WTC11 (cell line): ENCODE measurements at regions not wholly inside any gene's neighbourhood (a gene's known extent, or its start where the extent isn't known, plus 50 kb on each side); places are given as distances from the start of the nearest gene placed in this dataset.

Source experiments
- ATAC-seq: fragments of 200-7000 bp; cut with Tn5 transposase; 2 replicates; pipeline ENCODE4 v1.10.0; 2021; ENCODE audit warnings: mild to moderate bottlenecking, moderate library complexity
- CTCF ChIA-PET: fragments of 300-600 bp; sonication (Branson Sonifier 250); formaldehyde crosslinking; loops from one replicate; lab custom pipeline; 2021; ENCODE audit warnings: antibody characterized with exemption; lab: Charles Lee
- POLR2A ChIA-PET: fragments of 350-600 bp; sonication (Branson Sonifier 250); formaldehyde crosslinking; loops from one replicate; lab custom pipeline; 2021; ENCODE audit warnings: antibody characterized with exemption; lab: Charles Lee
- DNase-seq: peaks from one replicate; pipeline ENCODE4 v3.0.0; 2021; ENCODE audit warnings: low spot score
- H3K27ac Mint-ChIP-seq: 2 replicates; pipeline ENCODE4 v1.8.0; 2021; ENCODE audit warnings: mixed read lengths
- H3K27me3 Mint-ChIP-seq: 2 replicates; pipeline ENCODE4 v1.8.0; 2021; ENCODE audit warnings: low read depth, mild to moderate bottlenecking, moderate library complexity, mixed read lengths
- H3K36me3 Mint-ChIP-seq: 2 replicates; pipeline ENCODE4 v1.8.0; 2021; ENCODE audit warnings: mixed read lengths
- H3K4me1 Mint-ChIP-seq: 2 replicates; pipeline ENCODE4 v1.8.0; 2022; ENCODE audit warnings: mixed read lengths
- H3K4me3 Mint-ChIP-seq: 2 replicates; pipeline ENCODE4 v1.8.0; 2021; ENCODE audit warnings: mild to moderate bottlenecking, moderate library complexity, mixed read lengths
- H3K9me3 Mint-ChIP-seq: 2 replicates; pipeline ENCODE4 v1.8.0; 2021; ENCODE audit warnings: mixed read lengths
- ATF3 ChIP-seq: sonication (generic); formaldehyde crosslinking; conservative IDR thresholded peaks from 2 replicates; pipeline ENCODE4 v1.8.1; 2022; ENCODE audit warnings: mild to moderate bottlenecking, missing genetic modification reagents
- CBFB ChIP-seq: sonication (generic); formaldehyde crosslinking; IDR thresholded peaks from 2 replicates; pipeline ENCODE4 v1.8.1; 2022; ENCODE audit warnings: mild to moderate bottlenecking, low read depth, missing genetic modification reagents
- ELF4 ChIP-seq: sonication (generic); formaldehyde crosslinking; IDR thresholded peaks from 2 replicates; pipeline ENCODE4 v1.8.1; 2022; ENCODE audit warnings: low read depth, mild to moderate bottlenecking, moderate library complexity, missing genetic modification reagents
- ESRRA ChIP-seq: sonication (generic); formaldehyde crosslinking; IDR thresholded peaks from 2 replicates; pipeline ENCODE4 v1.8.1; 2022; ENCODE audit warnings: mild to moderate bottlenecking, missing genetic modification reagents, borderline replicate concordance
- FOXP4 ChIP-seq: sonication (generic); formaldehyde crosslinking; IDR thresholded peaks from 2 replicates; pipeline ENCODE4 v1.8.0; 2022; ENCODE audit warnings: mild to moderate bottlenecking, missing genetic modification reagents
- GABPB1 ChIP-seq: sonication (generic); formaldehyde crosslinking; IDR thresholded peaks from 2 replicates; pipeline ENCODE4 v1.8.1; 2023; ENCODE audit warnings: mild to moderate bottlenecking, missing genetic modification reagents
- HMGA2 ChIP-seq: fragments of 250-450 bp; sonication (Bioruptor Pico); IDR thresholded peaks from 2 replicates; pipeline ENCODE4 v1.4.0; 2021; ENCODE audit warnings: mild to moderate bottlenecking, moderate library complexity
- IRF1 ChIP-seq: sonication (generic); formaldehyde crosslinking; IDR thresholded peaks from 2 replicates; pipeline ENCODE4 v1.8.0; 2023; ENCODE audit warnings: missing genetic modification reagents
- IRF2 ChIP-seq: sonication (generic); formaldehyde crosslinking; IDR thresholded peaks from 2 replicates; pipeline ENCODE4 v1.8.0; 2022; ENCODE audit warnings: low read depth, missing genetic modification reagents, borderline replicate concordance
- KAT7 ChIP-seq: sonication (generic); formaldehyde crosslinking; IDR thresholded peaks from 2 replicates; pipeline ENCODE4 v1.8.1; 2023; ENCODE audit warnings: missing genetic modification reagents, mild to moderate bottlenecking, borderline replicate concordance
- NR1H2 ChIP-seq: sonication (generic); formaldehyde crosslinking; IDR thresholded peaks from 2 replicates; pipeline ENCODE4 v1.9.0; 2021; ENCODE audit warnings: mild to moderate bottlenecking, moderate library complexity, missing genetic modification reagents
- NR2C2 ChIP-seq: sonication (generic); formaldehyde crosslinking; IDR thresholded peaks from 2 replicates; pipeline ENCODE4 v1.8.0; 2022; ENCODE audit warnings: mild to moderate bottlenecking, missing genetic modification reagents
- SMAD3 ChIP-seq: sonication (generic); formaldehyde crosslinking; IDR thresholded peaks from 2 replicates; pipeline ENCODE4 v1.8.0; 2022; ENCODE audit warnings: missing genetic modification reagents, mild to moderate bottlenecking, borderline replicate concordance
- SP1 ChIP-seq: sonication (generic); formaldehyde crosslinking; conservative IDR thresholded peaks from 2 replicates; pipeline ENCODE4 v1.8.1; 2022; ENCODE audit warnings: missing genetic modification reagents
- TEAD4 ChIP-seq: sonication (generic); formaldehyde crosslinking; IDR thresholded peaks from 2 replicates; pipeline ENCODE4 v1.8.0; 2022; ENCODE audit warnings: mild to moderate bottlenecking, missing genetic modification reagents
- ZBTB21 ChIP-seq: sonication (generic); formaldehyde crosslinking; IDR thresholded peaks from 2 replicates; pipeline ENCODE4 v1.8.1; 2023; ENCODE audit warnings: mild to moderate bottlenecking, missing genetic modification reagents, borderline replicate concordance
- ZNF396 ChIP-seq: fragments of 250-450 bp; sonication (Bioruptor Pico); IDR thresholded peaks from 2 replicates; pipeline ENCODE4 v1.8.0; 2021; ENCODE audit warnings: mild to moderate bottlenecking, moderate library complexity, borderline replicate concordance
- ZNF425 ChIP-seq: fragments of 250-450 bp; sonication (Bioruptor Pico); conservative IDR thresholded peaks from 2 replicates; pipeline ENCODE4 v1.9.0; 2021; ENCODE audit warnings: mild to moderate bottlenecking
- TF ChIP-seq, protein P1 (sequence below): sonication (generic); formaldehyde crosslinking; IDR thresholded peaks from 2 replicates; pipeline ENCODE4 v1.8.1; 2022; ENCODE audit warnings: low read depth, mild to moderate bottlenecking, moderate library complexity, missing genetic modification reagents, borderline replicate concordance
- TF ChIP-seq, protein P2 (sequence below): sonication (generic); formaldehyde crosslinking; IDR thresholded peaks from 2 replicates; pipeline ENCODE4 v1.8.0; 2022; ENCODE audit warnings: missing genetic modification reagents
- TF ChIP-seq, protein P3 (sequence below): sonication (generic); formaldehyde crosslinking; IDR thresholded peaks from 2 replicates; pipeline ENCODE4 v1.8.1; 2022; ENCODE audit warnings: mild to moderate bottlenecking, missing genetic modification reagents, moderate library complexity, borderline replicate concordance

- TF ChIP-seq CBFB = no peak
- no peak for TF ChIP-seq NR1H2 (CRISPR knock-in tag)
Measured at GRCh38 chr1:78229344-78229743, 183.6 kb downstream of the GIPC2 start (continued).

DNA sequence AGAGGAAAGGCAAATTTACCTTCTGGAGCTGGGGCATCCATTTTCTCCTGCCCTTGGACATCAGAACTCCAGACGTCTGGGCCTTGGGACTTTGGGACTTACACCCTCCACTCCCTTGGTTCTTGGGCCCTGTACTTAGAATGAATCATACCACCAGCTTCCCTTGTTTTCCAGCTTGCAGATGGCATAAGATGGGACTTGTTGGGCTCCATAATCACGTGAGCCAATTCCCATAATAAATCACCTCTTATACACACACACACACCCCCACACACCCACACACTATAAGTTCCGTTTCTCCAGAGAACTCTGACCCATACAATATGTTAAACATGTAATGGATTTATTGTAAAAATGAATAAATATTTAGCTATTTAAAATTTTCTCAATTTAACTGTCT lies 185.7 kb downstream of the GIPC2 start:
- Mint-ChIP-seq H3K27ac (no peak overlapping the region), H3K4me1 (peaks cover 17% of the 10 kb centered on the region), H3K27me3 (peaks cover 98% of the 10 kb centered on the region), H3K9me3 (peaks cover 10% of the 10 kb centered on the region), H3K4me3 (no peak overlapping the region), H3K36me3 (peaks cover 6% of the 10 kb centered on the region)
- CTCF ChIA-PET = no interaction called here
- POLR2A ChIA-PET = no interaction called here
- no peak for ATAC-seq
- DNase-seq = no peak
- TF ChIP-seq GABPB1 (CRISPR knock-in tag) (no peak), SMAD3 (CRISPR knock-in tag) (no peak), NR2C2 (CRISPR knock-in tag) (no peak), IRF1 (CRISPR knock-in tag) (no peak), HMGA2 (CRISPR knock-in tag) (no peak), FOXP4 (CRISPR knock-in tag) (no peak), TEAD4 (CRISPR knock-in tag) (no peak), KAT7 (CRISPR knock-in tag) (no peak), ELF4 (CRISPR knock-in tag) (no peak), ZNF425 (no peak), ZBTB21 (CRISPR knock-in tag) (no peak), CBFB (no peak), IRF2 (CRISPR knock-in tag) (no peak), ATF3 (CRISPR knock-in tag) (no peak), SP1 (no peak), ESRRA (CRISPR knock-in tag) (no peak), ZNF396 (CRISPR knock-in tag) (no peak)
- TF ChIP-seq, protein P1, sequence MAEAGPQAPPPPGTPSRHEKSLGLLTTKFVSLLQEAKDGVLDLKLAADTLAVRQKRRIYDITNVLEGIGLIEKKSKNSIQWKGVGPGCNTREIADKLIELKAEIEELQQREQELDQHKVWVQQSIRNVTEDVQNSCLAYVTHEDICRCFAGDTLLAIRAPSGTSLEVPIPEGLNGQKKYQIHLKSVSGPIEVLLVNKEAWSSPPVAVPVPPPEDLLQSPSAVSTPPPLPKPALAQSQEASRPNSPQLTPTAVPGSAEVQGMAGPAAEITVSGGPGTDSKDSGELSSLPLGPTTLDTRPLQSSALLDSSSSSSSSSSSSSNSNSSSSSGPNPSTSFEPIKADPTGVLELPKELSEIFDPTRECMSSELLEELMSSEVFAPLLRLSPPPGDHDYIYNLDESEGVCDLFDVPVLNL (CRISPR knock-in tag) = no peak
- TF ChIP-seq, protein P2, sequence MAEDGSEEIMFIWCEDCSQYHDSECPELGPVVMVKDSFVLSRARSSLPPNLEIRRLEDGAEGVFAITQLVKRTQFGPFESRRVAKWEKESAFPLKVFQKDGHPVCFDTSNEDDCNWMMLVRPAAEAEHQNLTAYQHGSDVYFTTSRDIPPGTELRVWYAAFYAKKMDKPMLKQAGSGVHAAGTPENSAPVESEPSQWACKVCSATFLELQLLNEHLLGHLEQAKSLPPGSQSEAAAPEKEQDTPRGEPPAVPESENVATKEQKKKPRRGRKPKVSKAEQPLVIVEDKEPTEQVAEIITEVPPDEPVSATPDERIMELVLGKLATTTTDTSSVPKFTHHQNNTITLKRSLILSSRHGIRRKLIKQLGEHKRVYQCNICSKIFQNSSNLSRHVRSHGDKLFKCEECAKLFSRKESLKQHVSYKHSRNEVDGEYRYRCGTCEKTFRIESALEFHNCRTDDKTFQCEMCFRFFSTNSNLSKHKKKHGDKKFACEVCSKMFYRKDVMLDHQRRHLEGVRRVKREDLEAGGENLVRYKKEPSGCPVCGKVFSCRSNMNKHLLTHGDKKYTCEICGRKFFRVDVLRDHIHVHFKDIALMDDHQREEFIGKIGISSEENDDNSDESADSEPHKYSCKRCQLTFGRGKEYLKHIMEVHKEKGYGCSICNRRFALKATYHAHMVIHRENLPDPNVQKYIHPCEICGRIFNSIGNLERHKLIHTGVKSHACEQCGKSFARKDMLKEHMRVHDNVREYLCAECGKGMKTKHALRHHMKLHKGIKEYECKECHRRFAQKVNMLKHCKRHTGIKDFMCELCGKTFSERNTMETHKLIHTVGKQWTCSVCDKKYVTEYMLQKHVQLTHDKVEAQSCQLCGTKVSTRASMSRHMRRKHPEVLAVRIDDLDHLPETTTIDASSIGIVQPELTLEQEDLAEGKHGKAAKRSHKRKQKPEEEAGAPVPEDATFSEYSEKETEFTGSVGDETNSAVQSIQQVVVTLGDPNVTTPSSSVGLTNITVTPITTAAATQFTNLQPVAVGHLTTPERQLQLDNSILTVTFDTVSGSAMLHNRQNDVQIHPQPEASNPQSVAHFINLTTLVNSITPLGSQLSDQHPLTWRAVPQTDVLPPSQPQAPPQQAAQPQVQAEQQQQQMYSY = no peak
- TF ChIP-seq, protein P3, sequence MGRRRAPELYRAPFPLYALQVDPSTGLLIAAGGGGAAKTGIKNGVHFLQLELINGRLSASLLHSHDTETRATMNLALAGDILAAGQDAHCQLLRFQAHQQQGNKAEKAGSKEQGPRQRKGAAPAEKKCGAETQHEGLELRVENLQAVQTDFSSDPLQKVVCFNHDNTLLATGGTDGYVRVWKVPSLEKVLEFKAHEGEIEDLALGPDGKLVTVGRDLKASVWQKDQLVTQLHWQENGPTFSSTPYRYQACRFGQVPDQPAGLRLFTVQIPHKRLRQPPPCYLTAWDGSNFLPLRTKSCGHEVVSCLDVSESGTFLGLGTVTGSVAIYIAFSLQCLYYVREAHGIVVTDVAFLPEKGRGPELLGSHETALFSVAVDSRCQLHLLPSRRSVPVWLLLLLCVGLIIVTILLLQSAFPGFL (CRISPR knock-in tag) = no peak
